GM18907 (cell line): ENCODE measurements at regions not wholly inside any gene's neighbourhood (a gene's known extent, or its start where the extent isn't known, plus 50 kb on each side); places are given as distances from the start of the nearest gene placed in this dataset.
A peak's percentile ranks its signal among the peaks of the same experiment; 100 is the strongest.

Experiments
- ATAC-seq: cut with Tn5 transposase; IDR thresholded peaks from one replicate; pipeline ENCODE4 v1.9.1; 2021; ENCODE audit warnings: mild to moderate bottlenecking, moderate library complexity; ENCODE audit not compliant: unreplicated experiment

DNA sequence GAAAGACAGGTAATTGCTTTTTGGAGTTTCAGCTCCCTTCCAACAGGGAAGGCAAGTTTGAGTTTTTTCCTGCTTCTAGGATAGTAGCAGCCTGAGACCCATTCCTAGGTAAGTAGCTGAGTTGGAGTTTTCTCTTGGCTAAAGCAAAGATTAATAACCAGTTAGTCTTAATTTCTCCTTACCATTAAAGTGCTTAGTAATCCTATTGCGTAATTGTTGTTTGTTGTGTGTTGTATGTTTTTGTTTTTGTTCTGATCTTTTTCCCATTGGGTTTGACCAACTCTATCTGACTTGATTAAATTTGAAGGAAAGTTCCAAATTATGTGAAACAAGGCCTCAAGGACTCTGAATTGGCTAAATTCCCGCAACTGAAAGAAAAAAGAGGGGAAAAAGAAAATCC lies 83.5 kb downstream of the TBX22 start:
- no peak for ATAC-seq

DNA sequence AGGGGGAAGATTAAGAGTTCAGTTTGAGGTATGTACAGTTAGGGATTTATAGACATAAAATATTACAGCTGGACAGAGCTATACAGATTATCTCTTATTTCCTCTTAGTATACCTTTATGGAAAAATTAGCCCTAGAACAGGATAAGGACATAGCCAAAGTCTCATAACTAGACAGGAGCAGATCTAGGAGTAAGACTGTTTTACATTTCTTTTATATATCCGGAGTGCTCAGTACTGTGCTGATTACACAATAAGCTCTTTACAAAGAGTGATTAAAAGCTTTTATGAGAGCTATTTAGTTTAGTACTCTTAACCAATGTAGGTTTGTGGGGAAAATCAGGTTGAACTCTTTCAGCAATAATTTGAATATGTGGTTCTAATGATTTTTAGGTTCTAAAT lies 105.8 kb downstream of the TBX22 start:
- no peak for ATAC-seq

DNA sequence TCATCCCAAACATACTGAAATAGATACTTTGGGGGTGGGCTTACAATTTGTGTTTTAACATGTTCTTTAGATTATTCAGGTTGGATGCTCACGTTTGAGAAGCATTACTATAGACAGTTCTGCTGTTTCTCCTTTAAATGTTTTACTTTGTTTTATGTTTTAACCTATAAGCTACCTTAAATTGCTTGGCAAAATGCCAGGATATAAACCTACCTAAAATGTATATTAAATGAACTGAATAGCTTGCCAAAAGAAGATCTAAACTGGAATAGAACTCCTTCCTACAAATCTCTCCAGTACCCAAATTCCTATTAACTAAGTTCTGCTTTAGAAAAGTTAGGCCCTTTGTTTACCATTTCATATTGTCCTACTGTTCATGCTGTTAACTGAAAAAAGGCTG lies 124.4 kb downstream of the TBX22 start:
- no peak for ATAC-seq

DNA sequence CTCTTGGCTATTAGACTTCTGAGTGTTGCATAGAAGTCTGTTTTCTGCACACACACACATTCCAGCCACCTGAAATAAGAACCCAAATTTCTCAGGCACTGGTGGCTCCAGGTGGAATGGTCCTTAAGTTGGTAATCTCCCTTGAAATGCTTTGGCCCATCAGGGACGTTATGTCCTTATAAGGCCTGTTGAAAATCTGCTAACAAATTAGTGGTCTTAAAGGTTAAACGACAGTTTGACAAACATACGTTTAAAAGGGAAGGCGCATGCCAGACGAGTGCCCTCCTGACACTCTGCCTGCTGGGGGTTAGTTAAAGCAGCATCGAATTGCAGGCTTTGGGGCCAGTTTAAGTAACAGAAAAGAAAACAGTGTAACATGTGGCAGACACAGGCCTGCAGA lies 125.0 kb downstream of the TBX22 start:
- no peak for ATAC-seq

DNA sequence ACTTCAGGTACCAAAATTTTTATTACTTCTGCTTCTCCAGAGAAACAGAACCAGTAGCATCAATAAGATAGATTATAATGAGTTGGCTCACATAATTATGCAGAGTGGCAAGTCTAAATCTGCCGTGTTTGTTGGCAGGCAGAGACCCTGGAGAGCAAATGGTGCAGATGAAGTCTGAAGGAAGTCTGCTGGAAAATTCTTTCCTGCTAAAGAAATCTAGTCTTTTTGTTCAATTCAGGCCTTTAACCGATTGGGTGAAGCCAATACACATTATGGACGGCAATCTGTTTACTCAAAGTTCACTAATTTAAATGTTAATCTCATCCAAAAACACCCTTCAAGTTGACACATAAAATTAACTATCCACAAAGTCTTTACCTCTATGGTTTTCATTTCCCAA lies 156.0 kb downstream of the TBX22 start:
- no peak for ATAC-seq

DNA sequence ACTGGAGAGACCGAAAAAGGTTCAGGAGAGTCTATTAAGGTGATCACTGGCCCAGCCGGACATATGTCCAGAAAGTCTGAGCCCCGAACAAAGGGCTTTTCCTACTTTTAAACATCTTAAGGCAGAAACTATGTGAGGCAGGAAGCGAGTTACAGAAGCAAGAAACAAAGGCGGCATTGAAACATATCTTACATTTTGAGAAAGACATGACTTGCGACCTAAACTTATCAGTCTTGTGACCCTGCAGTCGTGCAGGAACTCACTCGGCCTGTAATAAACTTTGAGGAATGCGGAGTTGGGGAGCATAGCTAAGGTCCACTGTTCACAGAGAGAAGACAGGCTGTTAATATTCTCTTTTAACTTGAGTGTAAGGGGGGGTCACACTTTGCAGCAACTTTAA lies 158.7 kb downstream of the TBX22 start:
- no peak for ATAC-seq

DNA sequence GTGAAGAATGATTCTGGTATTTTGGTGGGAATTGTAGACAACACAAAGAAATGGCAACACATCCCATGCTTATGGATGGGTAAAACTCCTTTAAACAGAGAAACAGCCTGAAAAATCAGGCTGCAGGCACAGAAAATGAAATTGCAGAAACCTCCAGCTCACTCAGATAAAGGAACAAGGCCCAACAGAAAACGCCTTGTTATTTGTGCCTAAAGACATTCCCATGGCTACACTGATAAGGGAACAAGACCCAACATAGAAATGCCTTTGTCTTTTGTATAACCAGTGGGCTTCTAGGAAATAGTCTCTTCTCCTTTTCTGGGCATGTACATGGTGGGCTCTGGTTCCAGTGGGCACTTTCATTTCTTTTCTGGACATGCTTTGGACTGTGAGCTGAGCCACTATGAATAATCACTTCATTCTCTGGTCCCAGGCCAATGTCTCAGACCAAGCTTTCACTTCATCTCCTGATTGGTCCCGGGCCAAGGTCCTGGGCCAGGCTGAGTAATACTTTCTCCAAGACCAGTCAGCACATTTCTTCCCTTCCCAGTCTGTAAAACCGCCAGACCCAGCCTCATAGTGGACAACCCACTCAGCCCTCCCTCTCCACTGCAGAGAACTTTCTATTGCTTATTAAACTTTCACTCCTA lies 160.5 kb downstream of the TBX22 start:
- ATAC-seq = no peak

DNA sequence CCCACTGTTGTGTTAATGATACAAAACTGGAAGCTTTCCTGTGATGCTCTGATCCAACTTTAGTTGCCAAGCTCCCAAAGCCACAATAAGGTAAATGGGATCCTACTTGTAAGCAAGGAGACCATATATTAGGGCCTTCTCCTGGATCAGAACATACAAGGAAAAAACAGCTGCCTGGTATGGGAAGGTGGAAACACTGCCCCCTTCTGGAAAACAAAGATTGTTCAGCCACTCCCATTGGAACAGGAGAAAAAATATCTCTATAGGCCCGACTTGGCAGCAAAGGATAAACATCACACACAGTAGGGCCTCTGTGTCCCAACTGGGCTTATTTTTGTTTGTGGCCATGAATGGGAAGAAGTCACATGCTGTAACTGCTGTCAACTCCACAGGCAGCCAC lies 166.5 kb downstream of the TBX22 start:
- no peak for ATAC-seq

DNA sequence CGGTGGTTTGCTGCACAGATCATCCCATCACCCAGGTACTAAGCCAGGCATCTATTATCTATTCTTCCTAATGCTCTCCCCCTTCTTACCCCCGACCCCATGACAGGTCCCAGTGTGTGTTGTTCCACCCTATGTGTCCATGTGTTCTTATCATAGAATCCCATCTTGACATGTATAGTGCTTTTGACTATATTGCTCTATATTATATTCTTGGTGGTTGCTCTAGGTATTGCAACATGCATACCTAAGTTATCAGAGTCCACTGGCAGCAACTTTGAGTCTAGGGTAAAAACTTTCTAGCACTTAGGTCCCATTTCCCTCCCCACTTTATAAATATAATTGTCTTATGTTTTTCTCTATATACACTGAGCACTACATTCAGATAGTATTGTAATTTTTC lies 170.3 kb downstream of the TBX22 start:
- no peak for ATAC-seq

DNA sequence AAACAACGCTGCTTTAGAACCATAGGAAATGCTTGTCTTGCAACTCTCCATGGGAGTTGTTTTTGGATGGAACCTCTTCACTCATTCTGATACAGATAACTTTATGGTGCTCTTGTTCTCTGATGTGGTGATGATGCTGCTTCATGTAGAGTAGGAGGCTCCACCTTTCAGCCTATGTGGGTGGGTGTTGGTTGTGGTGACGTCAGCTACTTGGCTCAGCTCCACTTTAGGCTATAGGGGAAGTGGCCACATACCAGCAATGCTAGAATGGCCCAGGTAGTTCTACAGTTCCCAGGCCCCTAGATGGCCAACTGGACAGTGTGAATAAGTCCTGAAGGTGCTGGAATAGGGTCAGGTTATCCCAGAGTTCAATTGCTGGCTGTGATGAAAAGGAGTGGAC lies 192.1 kb downstream of the TBX22 start:
- no peak for ATAC-seq

DNA sequence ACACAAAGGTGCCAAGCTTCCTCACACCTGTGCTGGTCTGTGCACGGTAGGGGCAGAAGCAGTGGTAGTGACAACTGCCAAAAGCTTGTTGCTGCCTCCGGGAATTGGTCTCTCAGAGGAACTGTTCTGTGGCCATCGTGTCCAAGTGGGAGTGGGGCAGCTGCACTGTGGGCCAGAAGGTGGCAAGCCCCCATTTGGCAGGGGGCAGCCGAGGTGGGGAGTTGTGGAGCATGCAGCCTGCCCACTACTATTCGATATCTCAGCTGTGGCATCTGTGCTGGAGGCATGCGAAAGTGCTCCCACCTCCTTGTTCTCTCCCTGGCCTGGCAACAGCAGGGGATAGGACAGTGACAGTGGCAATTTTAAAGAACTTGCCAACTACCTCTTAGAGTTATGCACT lies 192.8 kb downstream of the TBX22 start:
- no peak for ATAC-seq

DNA sequence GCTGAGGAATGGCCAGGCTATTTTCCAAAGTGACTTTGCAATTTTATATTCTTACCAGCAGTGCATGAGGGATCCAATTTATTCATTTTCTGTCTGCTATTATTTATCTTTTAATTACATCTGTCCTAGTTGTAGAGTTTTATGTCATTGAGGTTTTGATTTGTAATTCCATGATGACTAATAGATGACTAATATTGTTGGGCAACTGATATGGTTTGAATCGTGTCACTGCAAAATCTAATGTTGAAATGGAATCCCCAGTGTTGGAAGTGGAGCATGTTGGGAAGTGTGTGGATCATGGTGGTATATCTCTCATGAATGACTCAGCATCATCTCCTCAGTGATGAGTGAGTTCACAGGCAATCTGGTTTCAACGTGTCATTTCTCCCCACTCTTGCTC lies 201.5 kb downstream of the TBX22 start:
- no peak for ATAC-seq

DNA sequence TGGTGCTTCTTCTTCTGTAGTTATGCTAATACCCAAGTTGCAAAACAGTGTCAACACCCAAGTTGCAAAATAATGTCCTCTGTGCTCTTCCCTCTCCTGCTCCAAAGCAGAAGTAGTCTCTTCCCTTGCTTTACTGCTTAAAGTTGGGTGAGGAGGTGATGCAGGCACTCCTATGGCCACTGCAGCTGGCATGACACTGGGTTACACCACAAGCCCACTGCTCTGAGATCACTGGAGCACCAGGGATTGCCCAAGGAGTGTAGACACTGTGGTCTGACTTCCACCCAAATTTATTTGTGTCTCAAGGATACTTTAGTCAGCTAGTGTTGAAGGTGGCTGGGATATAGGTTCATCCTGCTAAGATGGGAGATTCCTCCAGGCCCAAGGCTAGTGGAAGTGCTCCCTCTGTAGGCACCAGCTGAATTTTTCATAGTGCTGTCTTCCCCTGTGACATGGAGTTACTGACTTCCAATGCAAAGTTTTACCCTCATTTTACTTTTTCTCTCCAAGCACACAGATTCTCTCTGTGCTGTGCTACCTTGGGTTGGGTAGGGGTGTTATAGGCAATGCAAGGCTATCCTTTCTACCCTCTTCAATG lies 196.2 kb upstream of the TENT5D start:
- no peak for ATAC-seq

DNA sequence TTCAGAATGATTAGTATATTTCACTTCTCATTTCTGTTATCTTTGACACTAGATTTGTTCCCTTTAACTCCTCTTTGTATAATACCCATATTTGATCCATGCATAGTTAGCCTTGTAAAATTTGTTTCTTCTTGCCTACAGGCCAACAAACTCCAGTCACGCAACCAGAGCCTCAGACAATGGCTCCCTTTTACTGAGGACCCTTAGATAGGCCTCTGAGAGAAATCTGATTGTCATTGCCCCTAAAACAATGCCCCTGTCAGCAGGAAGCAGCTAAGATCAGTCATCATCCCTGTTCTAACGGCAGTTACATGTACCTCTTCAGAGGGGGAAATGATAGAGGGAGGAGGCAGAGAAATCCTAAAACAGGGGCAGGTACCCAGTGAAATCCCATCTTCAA lies 190.6 kb upstream of the TENT5D start:
- no peak for ATAC-seq

DNA sequence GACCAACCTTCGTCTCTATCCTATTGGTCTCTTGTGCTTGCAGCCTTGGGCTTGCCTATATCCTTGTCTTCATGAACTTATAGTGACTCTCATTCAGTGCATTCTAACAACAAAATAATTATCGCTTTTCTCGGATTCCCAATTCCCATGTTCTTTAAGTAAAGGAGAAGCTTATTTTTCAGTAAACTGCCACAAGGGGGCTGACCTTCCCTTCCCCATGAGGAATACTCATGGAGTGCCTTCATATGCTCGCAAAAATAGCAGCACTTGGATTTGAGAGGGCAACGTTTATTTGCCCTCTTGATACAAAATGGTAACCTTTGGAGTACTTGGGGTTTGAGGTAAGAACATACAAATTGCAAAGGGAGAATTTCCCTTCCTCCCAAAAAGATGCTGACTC lies 183.2 kb upstream of the TENT5D start:
- no peak for ATAC-seq

DNA sequence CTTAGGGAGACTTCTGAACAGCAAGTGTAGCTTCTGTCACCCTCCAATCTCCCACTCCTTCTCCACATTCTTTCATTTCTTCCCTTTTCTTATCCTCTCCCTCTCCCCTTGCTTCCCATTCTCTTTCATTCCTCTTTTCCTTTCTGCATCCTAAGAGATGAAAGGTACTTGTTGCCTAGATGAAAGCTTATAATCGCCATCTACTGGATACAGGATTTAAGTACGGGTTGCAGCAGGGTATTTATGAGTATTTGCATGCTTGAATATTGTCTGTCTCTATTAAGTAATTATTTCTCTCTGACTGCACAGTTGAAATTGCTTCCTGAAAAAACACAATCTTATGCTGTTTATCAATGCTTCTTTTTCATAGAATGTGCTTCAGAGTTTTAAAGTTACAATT lies 174.0 kb upstream of the TENT5D start:
- no peak for ATAC-seq

DNA sequence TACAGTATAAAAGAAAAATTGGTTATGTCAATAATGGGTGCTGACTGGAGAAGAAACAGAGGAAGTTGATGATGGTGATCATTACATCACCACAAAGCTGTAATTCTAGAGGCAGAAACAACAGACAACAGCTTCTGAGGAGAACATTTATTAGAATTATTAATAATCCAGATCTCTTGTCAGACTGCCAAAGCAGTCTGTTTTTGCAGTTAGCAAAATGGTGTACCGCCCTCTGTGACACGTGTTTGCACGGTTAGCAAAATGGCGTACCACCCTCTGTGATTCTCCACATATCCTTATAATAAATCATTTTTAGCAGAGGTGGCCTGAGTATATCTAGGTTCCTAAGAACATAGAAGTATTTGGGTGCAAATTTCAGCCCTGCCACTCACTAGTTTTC lies 154.0 kb upstream of the TENT5D start:
- no peak for ATAC-seq

DNA sequence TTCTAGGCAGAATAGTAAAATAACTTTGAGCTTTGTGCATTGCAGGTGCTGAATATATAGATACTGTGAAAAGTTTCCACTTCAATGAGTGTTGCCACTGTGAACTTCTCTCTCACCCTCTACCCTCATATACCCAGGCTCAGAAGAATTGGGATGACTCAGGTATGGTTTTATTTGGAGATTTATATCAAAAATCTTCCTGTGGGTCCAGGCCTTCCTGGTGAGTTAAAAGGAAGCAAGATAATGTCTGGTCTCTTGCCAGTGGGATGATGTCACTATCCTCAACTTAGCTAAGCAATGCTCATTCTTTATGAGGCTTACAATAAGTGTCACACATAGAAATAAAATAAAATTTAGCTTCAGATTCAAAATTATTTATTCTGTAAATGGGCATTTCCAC lies 153.3 kb upstream of the TENT5D start:
- ATAC-seq = no peak

DNA sequence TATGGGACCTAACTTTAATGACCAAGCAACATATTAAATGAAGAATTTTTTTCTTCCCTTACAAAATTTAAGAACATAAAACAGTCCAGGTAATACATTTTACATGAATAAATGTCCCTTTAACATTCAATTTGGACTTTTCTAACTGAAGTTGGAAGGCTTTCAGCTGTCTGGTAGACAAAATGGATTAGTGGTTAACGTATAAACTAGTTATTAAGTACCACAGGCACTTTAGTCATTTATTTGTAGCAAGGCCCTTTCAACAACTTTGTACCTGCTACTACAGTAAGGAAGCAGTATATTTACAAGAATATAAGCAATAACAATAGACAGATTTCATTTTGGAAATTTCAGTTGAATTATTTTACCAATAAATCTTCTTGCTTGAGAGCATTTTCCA lies 152.5 kb upstream of the TENT5D start:
- ATAC-seq = no peak

DNA sequence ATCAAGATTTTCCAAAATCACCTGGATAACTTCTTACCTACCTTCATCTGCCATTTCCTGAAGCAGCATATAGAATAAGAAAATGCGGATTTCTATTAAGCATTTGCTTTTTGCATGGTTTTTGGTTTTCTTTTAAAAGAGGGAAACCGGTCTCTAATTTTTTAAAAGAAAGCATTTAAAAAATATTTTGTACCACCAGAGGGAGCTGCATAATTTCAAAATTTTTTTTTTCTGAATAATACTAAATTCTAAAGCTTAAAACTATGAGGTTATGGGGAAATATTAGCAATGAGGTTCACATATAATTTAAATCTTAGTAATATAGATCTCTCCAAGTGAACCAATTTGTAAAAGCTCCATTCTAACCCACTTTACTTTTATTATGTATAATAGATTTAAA lies 137.7 kb upstream of the TENT5D start:
- no peak for ATAC-seq

DNA sequence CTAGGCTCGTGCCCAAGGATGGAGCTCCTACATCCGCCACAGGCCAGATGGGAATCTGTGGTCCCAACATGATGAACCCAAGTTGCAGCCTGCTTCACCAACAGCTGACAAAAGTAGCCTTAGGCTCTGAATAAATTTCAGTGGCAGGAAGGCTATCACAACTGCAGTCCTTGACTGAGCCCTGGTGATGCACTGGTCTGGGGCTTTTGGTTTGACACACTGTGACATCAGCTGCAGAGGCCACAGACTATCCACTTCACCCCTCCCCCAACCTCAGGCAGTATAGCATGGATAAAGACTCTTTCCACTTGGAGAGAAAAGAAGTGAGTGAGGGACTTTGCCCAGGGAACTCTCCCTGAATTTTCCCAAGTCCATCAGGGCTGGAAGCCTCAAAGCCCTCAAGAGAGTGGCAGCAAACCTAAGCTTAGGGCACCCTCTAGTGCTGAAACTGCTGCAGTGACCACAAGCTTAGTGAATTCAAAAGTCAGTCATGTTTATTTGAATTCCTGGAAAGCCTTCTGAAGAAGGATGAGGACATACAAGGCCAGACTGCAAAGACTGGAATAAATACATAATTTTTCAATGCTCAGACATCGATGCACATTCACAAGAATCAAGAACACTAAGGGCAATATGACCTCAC lies 135.0 kb upstream of the TENT5D start:
- peak; percentile 78 for ATAC-seq

DNA sequence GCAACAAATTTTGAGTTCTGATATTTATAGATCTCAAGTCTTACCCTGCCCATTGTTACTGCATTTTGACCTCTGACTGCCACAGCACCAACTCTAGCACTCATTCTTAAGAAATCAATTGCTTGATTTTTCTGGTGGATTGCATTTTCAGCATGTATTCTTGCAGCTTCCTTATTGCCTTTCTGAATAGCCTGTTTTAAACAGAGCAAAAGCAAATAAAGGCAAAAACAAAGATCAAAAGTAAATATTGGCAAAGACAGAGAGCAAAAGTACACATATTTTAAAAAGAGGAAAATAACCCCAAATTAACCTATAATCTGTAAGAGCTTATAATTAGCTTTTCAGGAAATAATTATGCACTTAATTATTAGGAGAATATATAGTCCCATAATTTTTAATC lies 129.4 kb upstream of the TENT5D start:
- no peak for ATAC-seq

DNA sequence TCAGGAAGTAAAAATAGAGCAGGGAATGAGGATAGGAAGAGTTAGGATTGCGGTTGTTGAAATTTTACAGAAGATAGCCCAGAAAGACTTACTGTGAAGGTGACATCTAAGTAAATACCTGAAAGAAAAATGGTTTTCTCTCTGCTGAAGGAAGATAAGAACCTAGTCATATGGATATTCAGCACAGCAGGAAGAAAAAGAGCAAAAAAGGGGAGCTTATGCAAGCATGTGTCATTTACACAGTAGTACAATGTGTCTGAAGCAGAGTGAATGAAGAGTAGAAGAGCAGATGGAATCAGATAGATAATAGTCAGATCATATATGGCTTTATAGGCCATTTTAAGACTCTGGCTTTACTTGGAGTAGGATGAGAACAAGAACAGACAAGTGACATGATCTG lies 126.9 kb upstream of the TENT5D start:
- ATAC-seq = no peak
